ENCODE measurements at regions not wholly inside any gene's neighbourhood (a gene's known extent, or its start where the extent isn't known, plus 50 kb on each side); places are given as distances from the start of the nearest gene placed in this dataset.

DNA sequence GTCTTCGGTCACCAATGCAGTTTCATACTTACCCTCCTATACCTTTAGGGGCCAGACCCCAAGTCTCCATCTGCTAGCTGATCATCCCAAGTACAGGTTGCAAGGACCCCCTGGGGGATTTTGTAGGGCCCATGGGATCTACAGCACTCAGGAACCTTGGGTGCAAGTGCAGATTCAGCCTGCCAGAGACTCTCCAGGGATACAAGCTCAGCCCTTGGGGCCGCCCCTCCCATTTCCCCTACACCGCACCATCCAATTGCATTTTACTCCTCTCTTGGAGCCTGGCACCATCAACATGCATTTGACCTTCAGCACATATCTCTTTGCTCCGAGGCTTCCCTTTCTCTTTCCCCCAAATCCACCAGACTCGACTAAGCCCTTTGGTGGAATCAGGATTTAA is 154.7 kb upstream of the ZNF536 start:
- RAD21 ChIA-PET (ENCODE audit: unreplicated experiment) = no interaction called here
- intact Hi-C loops (cut with micrococcal nuclease; ENCODE audit: unreplicated experiment) = no loop called here
- CTCF ChIA-PET = no interaction called here

More for the DNA sequence above, 154.7 kb upstream of the ZNF536 start:
- ATAC-seq (no peak), DNase-seq (ENCODE audit: low read depth, low spot score) (no peak), FAIRE-seq (no peak)
- no peaks in the 10 kb centered on the region for H3K4me1 ChIP-seq (ENCODE audit: control insufficient read depth, insufficient read depth, low read length)
- H3K27ac ChIP-seq (ENCODE audit: control insufficient read depth, insufficient read depth) = no peak overlapping the region
- ChIA-PET SMC1A (ENCODE audit: uncharacterized antibody, unreplicated experiment) (no interaction called here), POLR2A (no interaction called here)
- 35% methylated on average over 5 of the region's 5 CpGs for WGBS (ENCODE audit: insufficient coverage, insufficient replicate concordance, low lambda C conversion rate, missing lambda C conversion rate)
- no peaks in the 10 kb centered on the region for H3K9me3 ChIP-seq (replicated peaks; ENCODE audit: control insufficient read depth, insufficient read depth, low read length)
- no TSS peak for BruUV-seq (replicated peaks)
- H4K20me1 ChIP-seq (ENCODE audit: control insufficient read depth, insufficient read depth) = no peaks in the 10 kb centered on the region
- H3K79me2 ChIP-seq (ENCODE audit: control insufficient read depth, insufficient read depth, low read length) = no peaks in the 10 kb centered on the region
- H3K27me3 ChIP-seq (replicated peaks in 1 of 2; ENCODE audit: control insufficient read depth in 2 of 2, insufficient read depth in 2 of 2, low read length in 1 of 2) = no peaks in the 10 kb centered on the region; a peak in 2 of 4 replicates
- in situ Hi-C loops (cut with MboI) = no loop called here
- no peak overlapping the region for H2AFZ ChIP-seq (ENCODE audit: control insufficient read depth, low read depth, low read length)
- TF ChIP-seq, protein P1, sequence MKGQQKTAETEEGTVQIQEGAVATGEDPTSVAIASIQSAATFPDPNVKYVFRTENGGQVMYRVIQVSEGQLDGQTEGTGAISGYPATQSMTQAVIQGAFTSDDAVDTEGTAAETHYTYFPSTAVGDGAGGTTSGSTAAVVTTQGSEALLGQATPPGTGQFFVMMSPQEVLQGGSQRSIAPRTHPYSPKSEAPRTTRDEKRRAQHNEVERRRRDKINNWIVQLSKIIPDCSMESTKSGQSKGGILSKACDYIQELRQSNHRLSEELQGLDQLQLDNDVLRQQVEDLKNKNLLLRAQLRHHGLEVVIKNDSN (IDR thresholded peaks at IDR 0.05; ENCODE audit: borderline replicate concordance, extremely low read length, insufficient read depth, low read depth, low read length) = no peak
- TF ChIP-seq RAD51 (IDR thresholded peaks at IDR 0.05) = no peak
- TF ChIP-seq PAX8 (IDR thresholded peaks at IDR 0.05) = no peak
- no peak for TF ChIP-seq KAT2A (conservative IDR thresholded peaks at IDR 0.05; ENCODE audit: control insufficient read depth, low read depth, low read length)
- TF ChIP-seq POU2F2 (IDR thresholded peaks at IDR 0.05; ENCODE audit: borderline replicate concordance, low read depth, low read length) = no peak
- no peak for TF ChIP-seq RELA (IDR thresholded peaks at IDR 0.05; ENCODE audit: borderline replicate concordance, partially characterized antibody)
- no peak for TF ChIP-seq ESRRA (IDR thresholded peaks at IDR 0.05; ENCODE audit: low read length)
- TF ChIP-seq, protein P2, sequence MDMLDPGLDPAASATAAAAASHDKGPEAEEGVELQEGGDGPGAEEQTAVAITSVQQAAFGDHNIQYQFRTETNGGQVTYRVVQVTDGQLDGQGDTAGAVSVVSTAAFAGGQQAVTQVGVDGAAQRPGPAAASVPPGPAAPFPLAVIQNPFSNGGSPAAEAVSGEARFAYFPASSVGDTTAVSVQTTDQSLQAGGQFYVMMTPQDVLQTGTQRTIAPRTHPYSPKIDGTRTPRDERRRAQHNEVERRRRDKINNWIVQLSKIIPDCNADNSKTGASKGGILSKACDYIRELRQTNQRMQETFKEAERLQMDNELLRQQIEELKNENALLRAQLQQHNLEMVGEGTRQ (IDR thresholded peaks at IDR 0.05; ENCODE audit: borderline replicate concordance, low read depth, low read length) = no peak
- TF ChIP-seq SMAD1 (IDR thresholded peaks at IDR 0.05; ENCODE audit: low read depth, partially characterized antibody) = no peak
- TF ChIP-seq STAT1 (conservative IDR thresholded peaks at IDR 0.05) = no peak
- no peak for TF ChIP-seq SP1 (IDR thresholded peaks at IDR 0.05; ENCODE audit: low read depth, low read length)
- TF ChIP-seq SUPT20H (IDR thresholded peaks at IDR 0.05; ENCODE audit: borderline replicate concordance, control insufficient read depth, low read depth, low read length) = no peak
- TF ChIP-seq SRF (IDR thresholded peaks at IDR 0.05; ENCODE audit: low read depth in 2 of 2, low read length in 2 of 2) = no peak
- TF ChIP-seq ZZZ3 (IDR thresholded peaks at IDR 0.05; ENCODE audit: control insufficient read depth, insufficient read length, low read depth) = no peak
- TF ChIP-seq SIN3A (IDR thresholded peaks at IDR 0.05; ENCODE audit: low read depth, low read length) = no peak
- no peak for TF ChIP-seq ZNF217 (IDR thresholded peaks at IDR 0.05)
- no peak for TF ChIP-seq ZNF24 (IDR thresholded peaks at IDR 0.05)
- TF ChIP-seq, protein P3, sequence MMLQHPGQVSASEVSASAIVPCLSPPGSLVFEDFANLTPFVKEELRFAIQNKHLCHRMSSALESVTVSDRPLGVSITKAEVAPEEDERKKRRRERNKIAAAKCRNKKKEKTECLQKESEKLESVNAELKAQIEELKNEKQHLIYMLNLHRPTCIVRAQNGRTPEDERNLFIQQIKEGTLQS (IDR thresholded peaks at IDR 0.05; ENCODE audit: borderline replicate concordance, extremely low read depth, low read depth, low read length) = no peak
- TF ChIP-seq BCL3 (IDR thresholded peaks at IDR 0.05; ENCODE audit: borderline replicate concordance, insufficient read depth, low read depth, low read length, poor library complexity, severe bottlenecking) = no peak
- TF ChIP-seq IKZF1 (conservative IDR thresholded peaks at IDR 0.05) = no peak
- H3K4me3 ChIP-seq = no peak overlapping the region
- no peak overlapping the region for H3K4me2 ChIP-seq (ENCODE audit: control insufficient read depth, insufficient read depth)
- no peaks in the 10 kb centered on the region for H3K36me3 ChIP-seq (ENCODE audit: control insufficient read depth in 2 of 2, insufficient read depth in 2 of 2, low read length in 1 of 2)
- no peak overlapping the region for H3K9ac ChIP-seq (ENCODE audit: control insufficient read depth, insufficient read depth, low read length)
